Astrocyte (in vitro differentiated cells and primary cell): ENCODE measurements at regions not wholly inside any gene's neighbourhood (a gene's known extent, or its start where the extent isn't known, plus 50 kb on each side); places are given as distances from the start of the nearest gene placed in this dataset.

Experiments used
- CTCF ChIP-seq: IDR thresholded peaks from 2 replicates; pipeline ENCODE4 v1.5.1; 2011; ENCODE audit warnings: low read depth, mild to moderate bottlenecking, inconsistent platforms, low read length, moderate library complexity; ENCODE audit not compliant: insufficient read depth
- EZH2 ChIP-seq: IDR thresholded peaks from 2 replicates; pipeline ENCODE4 v1.6.1; 2012; ENCODE audit warnings: mild to moderate bottlenecking, low read length, inconsistent platforms; ENCODE audit not compliant: insufficient read depth

DNA sequence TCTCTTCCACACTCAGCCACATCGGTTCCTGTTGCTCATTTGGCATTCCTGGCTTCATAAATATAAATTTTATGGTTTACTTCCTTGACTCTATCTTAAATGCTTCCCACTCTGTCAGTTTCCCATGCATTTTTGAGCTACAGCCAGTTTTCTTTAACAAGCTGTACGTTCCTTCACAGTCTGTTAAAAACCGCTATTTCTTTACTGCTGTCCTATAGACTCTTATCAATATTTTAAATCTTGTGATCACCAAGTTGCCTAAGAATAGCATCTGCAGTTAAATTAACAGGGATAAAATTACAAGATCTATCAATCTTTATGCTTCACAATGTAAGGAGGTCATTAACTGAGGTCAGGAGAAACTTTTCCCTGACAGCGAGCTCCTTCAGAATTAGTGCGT lies 103.1 kb upstream of the RHOBTB1 start:
- TF ChIP-seq EZH2 = no peak
- no peak for TF ChIP-seq CTCF
